ENCODE measurements at regions not wholly inside any gene's neighbourhood (a gene's known extent, or its start where the extent isn't known, plus 50 kb on each side); places are given as distances from the start of the nearest gene placed in this dataset.

GRCh38 chr14:85987907-85988306 lies 458.0 kb downstream of the FLRT2 start:
- Histone ChIP-seq H4K20me1 (no peaks in the 10 kb centered on the region), H3K27ac (no peak overlapping the region), H3K27me3 (no peaks in the 10 kb centered on the region), H3K9ac (no peak overlapping the region), H3K36me3 (no peaks in the 10 kb centered on the region), H3K9me3 (no peaks in the 10 kb centered on the region), H3K4me1 (no peaks in the 10 kb centered on the region), H3K4me3 (no peak overlapping the region), H3K4me2 (no peak overlapping the region)
- TF ChIP-seq Cebpa-rat (IDR thresholded peaks at IDR 0.05) = no peak

- Histone ChIP-seq H3K4me2 (no peak overlapping the region), H4K20me1 (no peaks in the 10 kb centered on the region)
Measured at GRCh38 chr14:85987292-85987691, 457.3 kb downstream of the FLRT2 start.

GRCh38 chr14:85978582-85979250 lies 448.8 kb downstream of the FLRT2 start:
- no peaks in the 10 kb centered on the region for H3K27me3 ChIP-seq
- no peak for TF ChIP-seq Cebpa-rat (IDR thresholded peaks at IDR 0.05)
- H3K9me3 ChIP-seq = no peaks in the 10 kb centered on the region
- H4K20me1 ChIP-seq = no peaks in the 10 kb centered on the region
- no peaks in the 10 kb centered on the region for H3K36me3 ChIP-seq
- no peaks in the 10 kb centered on the region for H3K4me1 ChIP-seq
- H3K27ac ChIP-seq = no peak overlapping the region
- no peak overlapping the region for H3K4me2 ChIP-seq
- no peak overlapping the region for H3K9ac ChIP-seq
- H3K4me3 ChIP-seq = no peak overlapping the region

More at GRCh38 chr14:85987292-85987691, 457.3 kb downstream of the FLRT2 start:
- Histone ChIP-seq H3K27ac (no peak overlapping the region), H3K4me1 (no peaks in the 10 kb centered on the region), H3K9me3 (no peaks in the 10 kb centered on the region), H3K9ac (no peak overlapping the region), H3K27me3 (no peaks in the 10 kb centered on the region), H3K36me3 (no peaks in the 10 kb centered on the region), H3K4me3 (no peak overlapping the region)
- no peak for TF ChIP-seq Cebpa-rat (IDR thresholded peaks at IDR 0.05)

- Histone ChIP-seq H3K4me1 (no peaks in the 10 kb centered on the region), H3K27me3 (no peaks in the 10 kb centered on the region), H3K9me3 (peaks cover 7% of the 10 kb centered on the region; the same call in 1 of the 2 replicates), H4K20me1 (no peaks in the 10 kb centered on the region), H3K9ac (no peak overlapping the region), H3K36me3 (no peaks in the 10 kb centered on the region), H3K27ac (no peak overlapping the region), H3K4me3 (no peak overlapping the region), H3K4me2 (no peak overlapping the region)
- TF ChIP-seq Cebpa-rat (IDR thresholded peaks at IDR 0.05) = no peak
Measured at GRCh38 chr14:85974602-85975001, 444.7 kb downstream of the FLRT2 start.

- H3K27me3 ChIP-seq = no peaks in the 10 kb centered on the region
- no peak for TF ChIP-seq Cebpa-rat (IDR thresholded peaks at IDR 0.05)
- H3K9me3 ChIP-seq = no peaks in the 10 kb centered on the region
- H3K9ac ChIP-seq = no peak overlapping the region
- no peak overlapping the region for H3K27ac ChIP-seq
- H3K4me2 ChIP-seq = no peak overlapping the region
- H3K4me1 ChIP-seq = peaks cover 4% of the 10 kb centered on the region; the same call in 1 of the 2 replicates
- no peaks in the 10 kb centered on the region for H3K36me3 ChIP-seq
- no peak overlapping the region for H3K4me3 ChIP-seq
- H4K20me1 ChIP-seq = no peaks in the 10 kb centered on the region
Measured at GRCh38 chr14:85963486-85963885, 433.5 kb downstream of the FLRT2 start.

GRCh38 chr14:85960756-85961155 lies 430.8 kb downstream of the FLRT2 start:
- H3K4me1 ChIP-seq = peaks cover 4% of the 10 kb centered on the region; the same call in 1 of the 2 replicates
- TF ChIP-seq Cebpa-rat (IDR thresholded peaks at IDR 0.05) = no peak
- H3K4me2 ChIP-seq = no peak overlapping the region
- H3K9me3 ChIP-seq = no peaks in the 10 kb centered on the region
- H3K4me3 ChIP-seq = no peak overlapping the region
- no peaks in the 10 kb centered on the region for H3K27me3 ChIP-seq
- no peak overlapping the region for H3K27ac ChIP-seq
- no peaks in the 10 kb centered on the region for H4K20me1 ChIP-seq
- H3K9ac ChIP-seq = no peak overlapping the region
- no peaks in the 10 kb centered on the region for H3K36me3 ChIP-seq

- H3K9ac ChIP-seq = no peak overlapping the region
Measured at GRCh38 chr14:85959063-85959462, 429.1 kb downstream of the FLRT2 start.

GRCh38 chr14:85958069-85958468 lies 428.1 kb downstream of the FLRT2 start:
- H3K27ac ChIP-seq = no peak overlapping the region
- TF ChIP-seq Cebpa-rat (IDR thresholded peaks at IDR 0.05) = no peak
- H3K9ac ChIP-seq = no peak overlapping the region
- H3K4me2 ChIP-seq = no peak overlapping the region
- H4K20me1 ChIP-seq = no peaks in the 10 kb centered on the region
- no peaks in the 10 kb centered on the region for H3K27me3 ChIP-seq
- no peak overlapping the region for H3K4me3 ChIP-seq
- H3K4me1 ChIP-seq = peaks cover 4% of the 10 kb centered on the region; the same call in 1 of the 2 replicates
- no peaks in the 10 kb centered on the region for H3K36me3 ChIP-seq
- no peaks in the 10 kb centered on the region for H3K9me3 ChIP-seq

More at GRCh38 chr14:85959063-85959462, 429.1 kb downstream of the FLRT2 start:
- Histone ChIP-seq H3K27ac (no peak overlapping the region), H4K20me1 (no peaks in the 10 kb centered on the region), H3K9me3 (no peaks in the 10 kb centered on the region), H3K4me3 (no peak overlapping the region), H3K4me2 (no peak overlapping the region), H3K27me3 (no peaks in the 10 kb centered on the region), H3K36me3 (no peaks in the 10 kb centered on the region), H3K4me1 (peaks cover 4% of the 10 kb centered on the region; the same call in 1 of the 2 replicates)
- no peak for TF ChIP-seq Cebpa-rat (IDR thresholded peaks at IDR 0.05)

GRCh38 chr14:85953265-85953664 lies 423.3 kb downstream of the FLRT2 start:
- no peak overlapping the region for H3K4me3 ChIP-seq
- no peak overlapping the region for H3K9ac ChIP-seq
- no peaks in the 10 kb centered on the region for H4K20me1 ChIP-seq
- no peak for TF ChIP-seq Cebpa-rat (IDR thresholded peaks at IDR 0.05)
- no peaks in the 10 kb centered on the region for H3K27me3 ChIP-seq
- no peaks in the 10 kb centered on the region for H3K9me3 ChIP-seq
- H3K4me2 ChIP-seq = no peak overlapping the region
- no peaks in the 10 kb centered on the region for H3K36me3 ChIP-seq
- no peak overlapping the region for H3K27ac ChIP-seq
- no peaks in the 10 kb centered on the region for H3K4me1 ChIP-seq

- no peak overlapping the region for H3K9ac ChIP-seq
- H3K27ac ChIP-seq = no peak overlapping the region
- no peaks in the 10 kb centered on the region for H3K27me3 ChIP-seq
- no peak overlapping the region for H3K4me3 ChIP-seq
- no peak overlapping the region for H3K4me2 ChIP-seq
- no peaks in the 10 kb centered on the region for H3K9me3 ChIP-seq
- no peaks in the 10 kb centered on the region for H4K20me1 ChIP-seq
- H3K36me3 ChIP-seq = no peaks in the 10 kb centered on the region
- no peaks in the 10 kb centered on the region for H3K4me1 ChIP-seq
- no peak for TF ChIP-seq Cebpa-rat (IDR thresholded peaks at IDR 0.05)
Measured at GRCh38 chr14:85948153-85948552, 418.2 kb downstream of the FLRT2 start.

All from BLaER1 (cell line).